AG10803 (cell line): ENCODE measurements at regions not wholly inside any gene's neighbourhood (a gene's known extent, or its start where the extent isn't known, plus 50 kb on each side); places are given as distances from the start of the nearest gene placed in this dataset.

Experiments
- DNase-seq: peaks from one replicate; pipeline ENCODE4 v3.0.0; 2010; ENCODE audit warnings: low read depth
- H3K4me3 ChIP-seq: 2 replicates; pipeline ENCODE4 v1.5.1; 2011; ENCODE audit warnings: mild to moderate bottlenecking, low read length, control low read depth
- CTCF ChIP-seq: conservative IDR thresholded peaks from 2 replicates; pipeline ENCODE4 v1.5.1; 2011; ENCODE audit warnings: mild to moderate bottlenecking, low read length, control low read depth, inconsistent platforms

- no peak overlapping the region for H3K4me3 ChIP-seq
- TF ChIP-seq CTCF = no peak
- DNase-seq = no peak
Measured at GRCh38 chr18:44582456-44582855, 98.2 kb upstream of the SETBP1 start.

- DNase-seq = no peak
- TF ChIP-seq CTCF = no peak
- H3K4me3 ChIP-seq = no peak overlapping the region
Measured at GRCh38 chr18:44584900-44585299, 95.8 kb upstream of the SETBP1 start.

- TF ChIP-seq CTCF = no peak
- H3K4me3 ChIP-seq = no peak overlapping the region
- no peak for DNase-seq
Measured at GRCh38 chr18:44586782-44587524, 93.7 kb upstream of the SETBP1 start.

- no peak for DNase-seq
- TF ChIP-seq CTCF = no peak
- H3K4me3 ChIP-seq = no peak overlapping the region
Measured at GRCh38 chr18:44588508-44588907, 92.2 kb upstream of the SETBP1 start.

- DNase-seq = peak; percentile 88
- TF ChIP-seq CTCF = no peak
- no peak overlapping the region for H3K4me3 ChIP-seq
Measured at GRCh38 chr18:44589693-44590355, 90.9 kb upstream of the SETBP1 start.

GRCh38 chr18:44590956-44591670 lies 89.6 kb upstream of the SETBP1 start:
- TF ChIP-seq CTCF = no peak

More at GRCh38 chr18:44590956-44591670, 89.6 kb upstream of the SETBP1 start:
- DNase-seq = peak; percentile 54
- H3K4me3 ChIP-seq = no peak overlapping the region
